HG03039 (cell line): ENCODE measurements at regions not wholly inside any gene's neighbourhood (a gene's known extent, or its start where the extent isn't known, plus 50 kb on each side); places are given as distances from the start of the nearest gene placed in this dataset.

Experiments used
- ATAC-seq: cut with Tn5 transposase; IDR thresholded peaks from one replicate; pipeline ENCODE4 v1.9.1; 2021; ENCODE audit warnings: mild to moderate bottlenecking, moderate library complexity; ENCODE audit not compliant: unreplicated experiment

DNA sequence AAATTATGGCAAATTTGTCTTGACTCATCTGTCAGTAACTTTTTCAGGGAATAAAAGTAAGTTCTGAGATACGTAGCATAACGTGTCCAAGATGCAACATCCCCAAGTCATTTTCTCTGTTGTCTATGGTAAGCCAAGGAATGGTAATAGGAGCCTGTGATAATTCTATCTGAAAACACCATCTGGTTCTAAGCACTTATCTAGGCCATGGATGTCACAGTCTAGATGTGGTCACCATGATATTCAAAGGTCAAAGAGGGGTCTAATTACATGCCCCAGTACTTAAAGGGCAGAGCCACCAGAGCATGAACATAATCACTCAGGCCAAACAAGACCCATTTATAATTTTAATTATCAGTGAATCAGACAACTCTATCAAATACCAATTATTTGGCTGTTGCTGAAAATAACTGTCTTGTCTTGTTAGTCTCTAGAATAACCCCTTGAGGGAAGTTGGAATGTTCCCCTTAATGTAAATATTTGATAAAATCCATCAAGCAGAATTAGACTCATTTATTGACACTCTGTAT, 225.1 kb upstream of the MPPED2 start:
- no peak for ATAC-seq

- ATAC-seq = no peak
Observed at GRCh38 chr11:30810116-30810515, 224.0 kb upstream of the MPPED2 start.

DNA sequence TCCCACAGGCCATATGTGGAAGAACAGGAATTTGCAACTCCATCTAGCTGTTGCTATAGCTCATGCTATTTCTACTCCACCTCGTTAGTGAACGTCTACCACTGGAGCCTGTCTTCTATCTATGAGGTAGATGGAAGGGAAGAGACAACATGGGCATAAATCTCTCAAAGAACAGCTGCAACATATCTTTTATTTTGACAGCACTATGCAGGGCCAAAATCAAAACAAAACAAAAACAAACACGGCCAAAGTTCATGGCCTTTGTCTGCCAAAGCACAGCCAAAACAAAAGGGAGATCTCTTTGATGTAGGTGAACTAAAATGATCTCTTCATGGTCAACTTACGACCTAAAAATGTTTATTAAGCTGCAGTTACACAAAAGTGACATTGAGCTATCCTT, 215.2 kb upstream of the MPPED2 start:
- no peak for ATAC-seq

DNA sequence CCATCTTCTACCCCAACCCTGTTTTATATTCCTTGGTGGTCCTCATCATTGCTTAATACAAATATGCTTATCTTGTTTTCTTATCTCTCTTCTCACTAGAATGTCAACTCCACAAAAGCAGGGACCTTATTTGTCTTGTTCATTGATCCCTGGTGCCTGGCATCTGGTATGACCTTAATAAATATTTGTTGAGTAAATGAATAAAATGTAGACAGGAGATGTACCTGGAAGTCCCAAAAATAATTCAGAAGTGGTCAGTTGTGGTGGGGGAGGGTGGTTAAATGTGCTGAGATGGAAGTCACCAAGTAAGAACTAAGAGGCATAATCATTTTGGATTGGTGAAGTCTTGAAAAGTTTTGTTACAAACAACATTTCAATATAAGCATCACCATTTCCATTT, 214.8 kb upstream of the MPPED2 start:
- ATAC-seq = no peak

- no peak for ATAC-seq
Observed at GRCh38 chr11:30798547-30799236, 212.5 kb upstream of the MPPED2 start.

DNA sequence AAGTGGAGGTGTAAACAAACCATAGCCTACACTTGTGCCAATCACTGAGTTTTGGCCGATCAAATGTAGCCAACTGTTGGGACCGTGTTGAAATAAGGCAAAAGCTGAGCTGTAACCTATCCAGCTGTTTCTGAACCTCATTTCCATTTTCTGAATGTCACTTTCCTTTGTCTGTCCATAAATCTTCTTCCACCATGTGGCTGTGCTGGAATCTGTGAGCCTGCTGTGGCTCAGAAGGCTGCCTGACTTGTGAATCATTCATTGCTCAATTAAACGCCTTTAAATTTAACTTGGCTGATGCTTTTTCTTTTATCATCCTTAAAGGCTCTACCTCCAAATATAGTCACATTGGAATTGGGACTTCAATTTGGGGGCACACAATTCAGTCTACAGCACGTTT, 203.1 kb upstream of the MPPED2 start:
- no peak for ATAC-seq

DNA sequence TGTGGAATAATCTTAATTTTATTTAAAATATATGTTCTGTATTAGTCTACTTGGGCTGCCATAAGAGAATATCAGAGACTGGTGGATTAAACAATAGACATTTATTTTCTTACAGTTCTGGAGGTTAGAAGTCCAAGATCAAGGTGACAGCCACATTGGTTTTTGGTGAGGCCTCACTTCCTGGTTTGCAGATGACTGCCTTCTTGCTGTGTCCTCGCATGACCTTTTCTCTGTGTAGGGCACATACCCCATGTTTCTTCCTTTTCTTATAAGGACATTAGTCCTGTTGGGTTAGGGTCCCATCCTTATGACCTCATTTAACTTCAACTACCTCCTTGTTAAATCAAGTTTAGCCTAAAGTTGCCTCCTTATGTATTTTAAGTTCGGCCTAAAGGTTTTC, 202.7 kb upstream of the MPPED2 start:
- ATAC-seq = no peak

DNA sequence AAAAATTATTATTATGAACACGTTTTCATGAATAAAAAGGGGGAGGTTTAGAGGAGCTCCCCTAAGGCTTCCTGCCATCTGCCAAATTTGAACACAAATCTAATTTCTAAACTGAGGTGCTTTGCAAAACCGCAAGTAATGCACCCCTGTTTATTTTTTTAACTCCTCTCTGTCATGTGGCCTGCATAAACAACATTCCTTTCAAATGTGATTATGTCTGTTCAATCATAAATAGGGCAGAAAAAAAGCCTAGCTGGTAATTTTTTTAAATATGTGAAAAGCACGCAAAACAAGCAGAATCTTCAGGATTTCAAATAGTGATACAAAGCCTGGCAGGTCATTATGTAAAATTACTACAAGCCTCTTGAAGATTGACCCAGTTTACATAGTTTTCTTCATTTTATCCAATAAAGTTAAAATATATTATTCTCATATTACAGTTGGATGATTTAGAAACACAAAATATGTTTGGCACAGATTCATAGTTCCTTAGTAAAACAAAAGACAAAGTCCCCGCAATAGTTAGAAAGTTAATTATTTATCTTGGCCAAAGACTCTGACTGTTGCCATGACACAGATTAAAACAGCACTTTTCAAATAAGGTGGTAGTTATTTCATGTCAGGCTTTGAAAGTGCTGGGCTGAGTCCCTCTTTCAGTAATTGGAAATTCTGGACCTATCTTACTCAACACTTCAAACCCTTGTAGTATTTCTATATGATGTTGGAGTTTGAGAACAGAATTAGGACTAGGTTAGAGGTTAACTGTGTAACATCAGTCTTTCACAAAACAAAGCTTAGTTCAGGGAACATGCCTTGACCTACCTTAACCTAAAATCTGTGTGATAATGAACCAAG, 200.3 kb upstream of the MPPED2 start:
- ATAC-seq = no peak

DNA sequence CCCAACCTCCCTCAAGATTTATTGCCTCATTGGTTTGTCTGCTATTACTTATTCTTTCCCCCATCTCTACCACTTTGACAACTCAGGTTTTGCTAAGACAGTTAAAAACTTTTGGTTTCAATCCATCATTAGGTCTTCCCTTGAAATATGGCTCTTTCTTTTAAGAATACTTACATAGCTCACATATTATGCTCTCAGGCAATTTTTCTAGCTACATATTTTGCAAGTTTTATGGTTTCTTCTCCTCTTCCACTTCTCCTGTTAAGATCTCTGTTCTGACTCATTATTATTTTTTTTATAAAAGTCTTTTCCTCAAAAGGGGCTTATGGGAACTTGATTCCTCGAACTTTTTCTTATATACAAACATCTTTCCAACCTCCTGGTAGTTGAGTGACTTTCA, 192.4 kb upstream of the MPPED2 start:
- no peak for ATAC-seq

GRCh38 chr11:30775233-30775522, 189.0 kb upstream of the MPPED2 start:
- no peak for ATAC-seq

- no peak for ATAC-seq
Observed at GRCh38 chr11:30774496-30775232, 188.5 kb upstream of the MPPED2 start.

DNA sequence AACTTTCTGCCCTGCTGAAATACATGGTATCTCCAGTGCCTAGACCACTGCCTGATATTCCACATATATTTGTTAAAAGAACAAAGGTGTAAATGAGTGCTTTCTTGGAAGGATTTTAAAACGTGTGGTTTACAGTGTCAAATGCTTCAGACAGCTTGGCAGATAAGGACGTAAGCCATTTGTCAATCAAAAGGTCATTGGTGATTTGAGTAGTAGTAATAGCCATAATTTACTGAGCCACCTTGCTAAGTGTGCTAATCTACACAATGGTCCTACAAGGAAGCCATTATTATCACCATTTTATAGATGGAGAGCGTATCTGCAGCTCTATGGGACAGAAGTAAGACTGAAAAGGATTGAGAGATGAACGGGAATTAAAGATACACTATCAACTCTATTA, 186.8 kb upstream of the MPPED2 start:
- ATAC-seq = no peak

GRCh38 chr11:30763951-30764350, 177.8 kb upstream of the MPPED2 start:
- ATAC-seq = no peak

DNA sequence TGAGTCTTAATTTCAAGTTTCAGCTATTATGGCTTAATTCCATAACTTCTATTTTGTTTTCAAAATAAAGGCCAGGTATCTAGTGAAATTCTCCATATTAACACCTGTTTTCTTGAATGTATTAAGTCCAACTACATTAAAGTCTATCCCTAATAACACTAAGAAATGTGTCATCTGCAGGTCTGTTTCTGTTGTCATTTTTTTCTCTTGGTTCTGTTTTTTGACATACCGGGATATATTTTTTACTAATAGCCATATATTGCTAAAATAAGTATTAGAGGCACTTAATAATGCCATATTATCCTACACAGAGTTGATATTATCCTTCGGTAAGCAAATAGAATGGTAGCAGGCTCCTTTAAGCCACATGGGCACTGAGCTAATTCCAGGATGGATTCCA, 176.0 kb upstream of the MPPED2 start:
- no peak for ATAC-seq

GRCh38 chr11:30760345-30760744, 174.2 kb upstream of the MPPED2 start:
- no peak for ATAC-seq

DNA sequence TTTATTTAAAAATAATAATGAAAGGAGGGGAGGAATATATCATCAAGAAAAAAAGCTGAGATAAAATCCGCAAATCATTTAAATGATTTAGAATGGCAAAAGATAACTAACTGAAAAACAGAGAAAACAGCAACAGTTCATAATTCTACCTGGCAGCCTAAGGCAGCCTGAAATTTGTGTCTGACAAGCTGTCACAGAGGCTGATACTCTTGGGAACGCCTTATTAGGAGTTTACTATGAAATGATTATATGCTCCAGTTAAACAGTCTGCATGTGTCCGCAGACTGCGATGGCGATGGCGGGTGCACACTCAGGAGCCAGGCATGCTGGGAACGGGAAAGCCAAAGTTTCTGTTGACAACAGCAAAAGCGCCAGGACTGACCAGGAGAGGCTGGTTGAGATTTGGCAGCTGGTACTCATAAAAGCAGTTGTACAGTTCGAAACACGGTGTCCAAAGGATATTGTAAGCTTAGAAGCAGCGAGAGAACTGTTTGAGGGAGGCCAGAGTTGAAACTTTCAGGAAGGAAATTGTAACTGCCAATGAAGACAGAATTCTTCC, 172.9 kb upstream of the MPPED2 start:
- no peak for ATAC-seq

GRCh38 chr11:30758518-30758917, 172.4 kb upstream of the MPPED2 start:
- no peak for ATAC-seq

- ATAC-seq = no peak
Observed at GRCh38 chr11:30758012-30758411, 171.9 kb upstream of the MPPED2 start.

GRCh38 chr11:30753994-30754393, 167.8 kb upstream of the MPPED2 start:
- ATAC-seq = no peak

- no peak for ATAC-seq
Observed at GRCh38 chr11:30753504-30753903, 167.4 kb upstream of the MPPED2 start.

DNA sequence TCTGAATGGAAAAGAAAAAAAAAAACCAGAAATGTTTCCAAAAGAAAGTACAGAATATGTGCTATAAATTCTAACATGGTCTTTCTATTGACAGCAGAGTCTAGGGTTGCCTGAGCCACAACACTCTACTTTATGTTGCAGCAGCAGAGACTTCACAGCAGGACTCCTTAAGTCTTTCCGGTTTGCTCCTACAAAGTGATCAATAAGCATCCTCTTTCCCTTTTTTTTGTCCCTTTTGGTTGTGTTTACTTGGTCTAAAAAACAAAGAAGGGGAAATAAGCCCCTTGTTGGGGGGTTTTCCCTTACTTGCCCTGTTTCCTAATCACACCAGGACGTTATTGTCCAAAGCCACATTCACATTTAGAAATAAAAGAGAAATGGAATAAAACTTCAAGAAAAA, 163.1 kb upstream of the MPPED2 start:
- ATAC-seq = no peak
